Kidney (tissue), 13 donors: ENCODE measurements at regions not wholly inside any gene's neighbourhood (a gene's known extent, or its start where the extent isn't known, plus 50 kb on each side); places are given as distances from the start of the nearest gene placed in this dataset.

Experiments
- DNase-seq, 5 donors: peaks; one replicate each; pipeline ENCODE4 v3.0.0-alpha.2; 2013 to 2020
- FAIRE-seq: peaks from 2 replicates; lab custom pipeline; 2012; peaks lifted over from hg19 to GRCh38; lab: Jason Lieb, UNC
- H3K27ac ChIP-seq, 2 donors: one replicate each; pipeline ENCODE4 v1.7.0; 2013; ENCODE audit warnings: low read depth in 2 of 2, low read length in 2 of 2, inconsistent platforms in 1 of 2
- H3K27me3 ChIP-seq: one replicate; pipeline ENCODE4 v1.7.1; 2013; ENCODE audit warnings: low read length, inconsistent platforms; ENCODE audit not compliant: control insufficient read depth, insufficient read depth
- H3K36me3 ChIP-seq, 3 donors: one replicate each; pipeline versions ENCODE4 v1.7.0 to v1.7.1; 2013; ENCODE audit warnings: low read length in 3 of 3, control low read depth in 1 of 3, inconsistent platforms in 1 of 3; ENCODE audit not compliant: insufficient read depth in 3 of 3, control insufficient read depth in 2 of 3
- H3K4me1 ChIP-seq, 3 donors: one replicate each; pipeline versions ENCODE4 v1.7.0 to v1.7.1; 2013; ENCODE audit warnings: low read length in 3 of 3, inconsistent platforms in 1 of 3, low read depth in 1 of 3; ENCODE audit not compliant: control insufficient read depth in 2 of 3, insufficient read depth in 2 of 3
- H3K4me3 ChIP-seq, 3 donors: one replicate each; pipeline versions ENCODE4 v1.7.0 to v1.8.1; 2013; ENCODE audit warnings: low read length in 3 of 3, control low read depth in 1 of 3, inconsistent platforms in 1 of 3
- H3K9ac ChIP-seq, 3 donors: one replicate each; pipeline versions ENCODE4 v1.7.0 to v1.7.1; 2013; ENCODE audit warnings: low read length in 3 of 3, control low read depth in 1 of 3, inconsistent platforms in 1 of 3
- H3K9me3 ChIP-seq, 3 donors: one replicate each; pipeline versions ENCODE4 v1.7.0 to v1.7.1; 2013; ENCODE audit warnings: low read length in 3 of 3, control low read depth in 1 of 3, inconsistent platforms in 1 of 3; ENCODE audit not compliant: control insufficient read depth in 2 of 3, insufficient read depth in 1 of 3
- CTCF ChIP-seq: IDR thresholded peaks from 3 replicates; pipeline ENCODE4 v1.5.1; 2012; ENCODE audit warnings: mild to moderate bottlenecking, moderate library complexity, borderline replicate concordance; ENCODE audit not compliant: insufficient read depth; ENCODE audit errors: extremely low read depth
- intact Hi-C: fragments of 100-400 bp; cut with DNase I; formaldehyde crosslinking; loops from one replicate; pipeline ENCODE4 v1.11.1; 2022
- donor health status: control.
- donor health status: control.
- donor health status: control.
- donor health status: control.
- donor health status: control.
- donor health status: DM: yes; HTN: yes; CAD: no.
- donor health status: Normal renal cell carcinoma (clear cell type).

GRCh38 chr11:36877149-36877548 lies 279.1 kb upstream of the RAG2 start:
- intact Hi-C loops = no loop called here
- no peaks in the 10 kb centered on the region for H3K27me3 ChIP-seq
- TF ChIP-seq CTCF = no peak
- no peaks in the 10 kb centered on the region for H3K9me3 ChIP-seq
- H3K4me1 ChIP-seq = no peaks in the 10 kb centered on the region
- no peaks in the 10 kb centered on the region for H3K36me3 ChIP-seq
- FAIRE-seq (no peak), DNase-seq (no peak)
- H3K4me3 ChIP-seq = no peak overlapping the region
- H3K9ac ChIP-seq = no peak overlapping the region
- no peak overlapping the region for H3K27ac ChIP-seq

- Histone ChIP-seq H3K9ac (no peak overlapping the region), H3K9me3 (no peaks in the 10 kb centered on the region), H3K4me3 (no peak overlapping the region), H3K27ac (no peak overlapping the region), H3K4me1 (no peaks in the 10 kb centered on the region), H3K27me3 (no peaks in the 10 kb centered on the region), H3K36me3 (no peaks in the 10 kb centered on the region)
- FAIRE-seq = no peak
- intact Hi-C loops = no loop called here
- peak in 2 of 5 donors; percentile 67 to 72 for DNase-seq
- TF ChIP-seq CTCF = no peak
These were observed 278.2 kb upstream of the RAG2 start for GRCh38 chr11:36876266-36876665.

DNA sequence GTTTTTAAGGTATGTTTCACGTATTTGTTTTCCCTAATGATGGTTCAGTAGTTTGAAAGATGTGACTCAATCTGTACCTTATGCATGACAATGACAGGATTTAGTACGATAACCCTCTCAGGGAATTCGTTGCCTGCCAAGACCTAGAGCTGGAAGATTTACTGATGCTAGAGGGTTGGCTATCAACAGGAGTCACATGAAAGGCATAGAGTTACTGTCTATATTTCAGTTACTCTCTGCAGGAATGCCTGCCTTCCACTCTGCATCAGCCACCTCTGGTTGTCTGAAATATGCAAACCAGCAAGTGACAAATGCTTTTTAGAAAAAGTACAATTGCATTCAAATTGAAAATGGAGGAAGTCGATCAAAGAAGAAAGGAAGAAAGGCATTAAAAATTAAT lies 276.3 kb upstream of the RAG2 start:
- TF ChIP-seq CTCF = no peak
- H3K4me1 ChIP-seq = no peaks in the 10 kb centered on the region
- no peaks in the 10 kb centered on the region for H3K36me3 ChIP-seq
- no peaks in the 10 kb centered on the region for H3K9me3 ChIP-seq
- no peak overlapping the region for H3K9ac ChIP-seq
- H3K27ac ChIP-seq = no peak overlapping the region
- no peaks in the 10 kb centered on the region for H3K27me3 ChIP-seq
- H3K4me3 ChIP-seq = no peak overlapping the region
- intact Hi-C loops = no loop called here
- FAIRE-seq (no peak), DNase-seq (peak in 3 of 5 donors; percentile 36 to 71 (median 70))

DNA sequence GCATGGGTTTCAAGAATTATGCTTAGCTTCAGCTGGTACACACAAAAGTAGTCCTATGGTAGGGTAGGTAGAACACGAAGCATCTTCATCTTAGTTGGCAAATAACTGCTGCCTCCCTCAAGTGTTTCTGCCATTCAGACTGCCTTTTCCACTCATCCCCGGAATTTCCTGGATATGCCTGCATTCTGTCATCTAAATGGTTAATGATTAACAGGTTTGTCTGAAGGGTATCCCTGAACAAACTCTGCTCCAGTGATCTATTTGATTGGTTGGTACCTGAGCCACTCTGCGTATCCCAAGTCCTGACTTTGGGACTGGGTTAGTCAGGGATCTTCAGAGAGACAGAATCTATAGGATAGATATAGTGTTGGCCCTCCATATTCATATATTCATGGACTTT lies 272.3 kb upstream of the RAG2 start:
- H3K4me3 ChIP-seq = no peak overlapping the region
- DNase-seq (peak in 2 of 5 donors; percentile 26 to 30), FAIRE-seq (no peak)
- no peaks in the 10 kb centered on the region for H3K4me1 ChIP-seq
- H3K36me3 ChIP-seq = no peaks in the 10 kb centered on the region
- no peaks in the 10 kb centered on the region for H3K9me3 ChIP-seq
- TF ChIP-seq CTCF = no peak
- intact Hi-C loops = no loop called here
- H3K9ac ChIP-seq = no peak overlapping the region
- no peaks in the 10 kb centered on the region for H3K27me3 ChIP-seq
- no peak overlapping the region for H3K27ac ChIP-seq
